Spleen (tissue), 11 donors: ENCODE measurements at regions not wholly inside any gene's neighbourhood (a gene's known extent, or its start where the extent isn't known, plus 50 kb on each side); places are given as distances from the start of the nearest gene placed in this dataset.

Experiments used
- DNase-seq: peaks from one replicate; pipeline ENCODE4 v3.0.0-alpha.2; 2020
- H3K27ac ChIP-seq, 8 donors: fragments of 200-600 bp; sonication (generic) in 7 of 8; 1 replicate in 4 of 8; 2 replicates in 4 of 8; pipeline versions ENCODE4 v1.5.0 to v1.8.0; 2016 to 2021; ENCODE audit warnings: inconsistent platforms in 4 of 8, mild to moderate bottlenecking in 4 of 8, moderate library complexity in 1 of 8
- H3K27me3 ChIP-seq, 7 donors: fragments of 200-600 bp; sonication (generic) in 6 of 7; replicated peaks in 1 of 7; 1 replicate in 4 of 7; 2 replicates in 3 of 7; pipeline versions ENCODE4 v1.5.0 to v1.8.0; 2016 to 2021; ENCODE audit warnings: inconsistent platforms in 3 of 7, mild to moderate bottlenecking in 1 of 7
- H3K36me3 ChIP-seq, 6 donors: fragments of 200-600 bp; sonication (generic) in 5 of 6; 1 replicate in 4 of 6; 2 replicates in 2 of 6; pipeline versions ENCODE4 v1.5.0 to v1.8.0; 2016 to 2021; ENCODE audit warnings: inconsistent platforms in 2 of 6
- H3K4me1 ChIP-seq, 6 donors: fragments of 200-600 bp; sonication (generic) in 5 of 6; 1 replicate in 3 of 6; 2 replicates in 3 of 6; pipeline versions ENCODE4 v1.5.0 to v1.8.0; 2016 to 2021; ENCODE audit warnings: inconsistent platforms in 3 of 6
- H3K4me3 ChIP-seq, 8 donors: fragments of 200-600 bp; sonication (generic) in 7 of 8; 1 replicate in 4 of 8; 2 replicates in 4 of 8; pipeline versions ENCODE4 v1.5.0 to v1.8.0; 2016 to 2021; ENCODE audit warnings: inconsistent platforms in 4 of 8, mild to moderate bottlenecking in 4 of 8, moderate library complexity in 2 of 8
- H3K9me3 ChIP-seq, 8 donors: fragments of 200-600 bp; sonication (generic) in 7 of 8; 1 replicate in 4 of 8; 2 replicates in 4 of 8; pipeline versions ENCODE4 v1.5.0 to v1.8.0; 2016 to 2021; ENCODE audit warnings: inconsistent platforms in 4 of 8
- CTCF ChIP-seq, 11 experiments: fragments of 200-600 bp in 7 of 11; fragments of 450-650 bp in 4 of 11; sonication (generic) in 4 of 11; IDR thresholded peaks in 8 of 11; conservative IDR thresholded peaks in 3 of 11; 1 replicate in 7 of 11; 2 replicates in 4 of 11; pipeline versions ENCODE4 v1.4.0 to v1.8.0; 2016 to 2021; ENCODE audit warnings: antibody characterized with exemption in 11 of 11, inconsistent platforms in 4 of 11, mild to moderate bottlenecking in 1 of 11
- POLR2A ChIP-seq, 3 donors: fragments of 450-650 bp; IDR thresholded peaks; one replicate each; pipeline ENCODE4 v1.5.1; 2017; ENCODE audit warnings: antibody characterized with exemption in 3 of 3, mild to moderate bottlenecking in 1 of 3
- POLR2AphosphoS5 ChIP-seq, 3 donors: sonication (generic); formaldehyde crosslinking; IDR thresholded peaks; one replicate each; pipeline ENCODE4 v1.5.1; 2017; ENCODE audit warnings: antibody characterized with exemption in 3 of 3
- WGBS, 5 donors: extraction: QIAGEN DNeasy Blood & Tissue Kit in 3 of 5; methylation state at CpG; one replicate each; pipeline versions ENCODE4 v1.1.5 to v1.1.7; 2013 to 2018; 5-methylcytosine and 5-hydroxymethylcytosine counted together
- intact Hi-C: fragments of 100-400 bp; cut with DNase I; formaldehyde crosslinking; loops from one replicate; pipeline ENCODE4 v1.15.0; 2023; ENCODE audit warnings: low total_unique reads
- donor health status: healthy with polysubstance abuse.
- donor health status: DM: no; HTN: no; CAD: no; lungs with moderate emphysema.
- donor health status: DM: no; HTN: no; CAD: no.
- donor health status: Bipolar disorder and iron deficiency.
- donor health status: healthy.
- donor health status: DM: no; HTN: no; CAD: no.
- donor health status: DM: yes; HTN: yes; CAD: no.

- H3K4me1 ChIP-seq: no peaks in the 10 kb centered on the region
- H3K4me3 ChIP-seq: no peak overlapping the region
- peak; percentile 54 for DNase-seq
- TF ChIP-seq POLR2A (IDR thresholded peaks at IDR 0.05) (no peak), CTCF (IDR thresholded peaks at IDR 0.05 in 8 of 11, conservative IDR thresholded peaks at IDR 0.05 in 3 of 11) (no peak), POLR2AphosphoS5 (IDR thresholded peaks at IDR 0.05) (no peak)
- H3K27me3 ChIP-seq: no peaks in the 10 kb centered on the region
- H3K9me3 ChIP-seq: peaks cover 0 to 6% (median 0%) of the 10 kb centered on the region in 8 donors
- intact Hi-C loops: no loop called here
- H3K36me3 ChIP-seq: no peaks in the 10 kb centered on the region
- WGBS, 5 donors: 72 to 82% (median 78%) methylated on average over 5 of the region's 5 CpGs
- H3K27ac ChIP-seq: no peak overlapping the region
These were observed 2819.7 kb downstream of the PCDH9 start for GRCh38 chr13:64410276-64411053.

DNA sequence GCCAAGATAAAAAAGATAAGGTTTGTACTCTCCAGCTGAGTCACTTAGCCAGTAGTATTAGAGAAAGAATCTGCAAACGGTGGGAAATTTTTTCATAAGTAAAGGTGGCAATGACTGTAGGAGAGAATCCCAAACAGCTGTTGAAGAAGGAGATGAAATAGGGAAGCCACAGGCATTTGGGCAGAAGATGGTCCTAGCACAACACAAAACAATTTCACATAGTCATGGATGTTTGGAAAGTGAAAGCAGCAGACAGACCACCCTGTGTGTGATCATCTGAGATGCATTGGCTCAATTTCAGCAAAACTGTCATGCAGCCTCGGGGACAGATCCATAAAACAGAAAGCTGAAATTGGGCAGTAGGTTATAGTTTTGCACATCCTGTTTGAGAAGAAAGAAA, 2832.4 kb downstream of the PCDH9 start:
- Histone ChIP-seq H3K36me3 (no peaks in the 10 kb centered on the region), H3K27me3 (no peaks in the 10 kb centered on the region), H3K4me3 (no peak overlapping the region), H3K4me1 (no peaks in the 10 kb centered on the region), H3K9me3 (no peaks in the 10 kb centered on the region), H3K27ac (no peak overlapping the region)
- 9 to 30% (median 18%) methylated on average over 2 of the region's 2 CpGs for WGBS, 5 donors
- no peak for TF ChIP-seq POLR2A (IDR thresholded peaks at IDR 0.05)
- TF ChIP-seq POLR2AphosphoS5 (IDR thresholded peaks at IDR 0.05): no peak
- TF ChIP-seq CTCF (IDR thresholded peaks at IDR 0.05 in 8 of 11, conservative IDR thresholded peaks at IDR 0.05 in 3 of 11): no peak
- no peak for DNase-seq
- intact Hi-C loops: no loop called here

- TF ChIP-seq POLR2AphosphoS5 (IDR thresholded peaks at IDR 0.05) (no peak), POLR2A (IDR thresholded peaks at IDR 0.05) (no peak), CTCF (IDR thresholded peaks at IDR 0.05 in 8 of 11, conservative IDR thresholded peaks at IDR 0.05 in 3 of 11) (no peak)
- no peak for DNase-seq
- no peak overlapping the region for H3K4me3 ChIP-seq
- H3K36me3 ChIP-seq: no peaks in the 10 kb centered on the region
- intact Hi-C loops: no loop called here
- no peaks in the 10 kb centered on the region for H3K4me1 ChIP-seq
- no peak overlapping the region for H3K27ac ChIP-seq
- peaks cover 0 to 34% (median 16%) of the 10 kb centered on the region in 8 donors for H3K9me3 ChIP-seq
- no peaks in the 10 kb centered on the region for H3K27me3 ChIP-seq
- WGBS, 5 donors: 81 to 87% (median 83%) methylated on average over 1 of the region's 1 CpG
These were observed 2852.5 kb downstream of the PCDH9 start for GRCh38 chr13:64377606-64378005.

DNA sequence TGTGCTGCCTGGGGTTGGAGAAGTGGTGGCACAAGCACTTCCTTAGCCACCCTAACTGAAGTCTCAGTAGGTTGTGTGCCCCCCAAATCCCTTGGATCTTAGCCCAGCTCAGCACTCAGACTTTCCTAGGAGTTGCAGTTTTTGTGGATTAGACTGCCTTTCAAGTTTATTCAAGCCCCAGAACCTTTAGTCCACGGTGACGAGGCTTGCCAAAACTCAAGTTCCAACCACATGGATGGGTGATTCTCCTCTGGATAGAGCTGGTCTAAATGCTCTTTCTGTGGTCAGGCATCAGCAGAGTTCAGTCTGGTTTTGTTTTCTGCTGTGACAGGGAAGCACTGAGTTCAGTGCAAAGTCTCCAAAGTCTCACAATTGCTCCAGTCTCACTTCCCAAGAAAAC, 2858.7 kb downstream of the PCDH9 start:
- Histone ChIP-seq H3K36me3 (no peaks in the 10 kb centered on the region), H3K27me3 (no peaks in the 10 kb centered on the region), H3K4me3 (no peak overlapping the region), H3K9me3 (peaks cover 0 to 70% (median 23%) of the 10 kb centered on the region in 8 donors), H3K27ac (no peak overlapping the region), H3K4me1 (no peaks in the 10 kb centered on the region)
- TF ChIP-seq CTCF (IDR thresholded peaks at IDR 0.05 in 8 of 11, conservative IDR thresholded peaks at IDR 0.05 in 3 of 11) (no peak), POLR2A (IDR thresholded peaks at IDR 0.05) (no peak)
- intact Hi-C loops: no loop called here
- WGBS, 5 donors: 71 to 93% (median 88%) methylated on average over 2 of the region's 2 CpGs
- no peak for DNase-seq
